PC-3 (cell line): ENCODE measurements at regions not wholly inside any gene's neighbourhood (a gene's known extent, or its start where the extent isn't known, plus 50 kb on each side); places are given as distances from the start of the nearest gene placed in this dataset.
A peak's percentile ranks its signal among the peaks of the same experiment; 100 is the strongest.

Experiments used
- ATAC-seq: fragments of 200-7000 bp; cut with Tn5 transposase; 2 replicates; pipeline ENCODE4 v1.9.1; 2020; ENCODE audit warnings: mild to moderate bottlenecking, moderate library complexity
- BruUV-seq: library from RNA; stranded (reverse); fragments of 400-500 nt; replicated peaks from 2 replicates; lab custom pipeline; 2021; lab: Mats Ljungman, UMichigan
- CTCF ChIA-PET: fragments of 300-600 bp; sonication (Branson Sonifier 250); formaldehyde crosslinking; loops from one replicate; lab custom pipeline; 2022; ENCODE audit warnings: antibody characterized with exemption; lab: Charles Lee
- POLR2A ChIA-PET: fragments of 300-600 bp; sonication (Branson Sonifier 250); formaldehyde crosslinking; loops from one replicate; lab custom pipeline; 2022; ENCODE audit warnings: antibody characterized with exemption; ENCODE audit not compliant: unreplicated experiment; lab: Charles Lee
- DNase-seq: peaks from one replicate; pipeline ENCODE4 v3.0.0-alpha.2; 2015
- H2AFZ ChIP-seq: fragments of 300-600 bp; sonication (generic); 2 replicates; pipeline ENCODE4 v1.6.0; 2016; ENCODE audit warnings: antibody characterized with exemption, low read length
- H3F3A ChIP-seq: fragments of 300-600 bp; sonication (generic); one replicate; pipeline ENCODE4 v1.6.0; 2017; ENCODE audit warnings: antibody characterized with exemption, low read length, control low read depth, mild to moderate bottlenecking; ENCODE audit not compliant: unreplicated experiment
- H3K27ac ChIP-seq: fragments of 300-600 bp; sonication (generic); 2 replicates; pipeline ENCODE4 v1.5.1; 2016; ENCODE audit warnings: mild to moderate bottlenecking, low read length
- H3K27me3 ChIP-seq: fragments of 300-600 bp; sonication (generic); 2 replicates; pipeline ENCODE4 v1.6.1; 2016; ENCODE audit warnings: low read length, mixed read lengths
- H3K36me3 ChIP-seq: fragments of 300-600 bp; sonication (generic); 2 replicates; pipeline ENCODE4 v1.6.1; 2016; ENCODE audit warnings: low read depth, mixed run types, low read length, mixed read lengths
- H3K4me1 ChIP-seq: fragments of 300-600 bp; sonication (generic); 2 replicates; pipeline ENCODE4 v1.5.1; 2016; ENCODE audit warnings: low read length; ENCODE audit not compliant: insufficient read depth
- H3K4me2 ChIP-seq: fragments of 300-600 bp; sonication (generic); 2 replicates; pipeline ENCODE4 v1.6.0; 2016; ENCODE audit warnings: low read length
- H3K4me3 ChIP-seq: fragments of 300-600 bp; sonication (generic); 2 replicates; pipeline ENCODE4 v1.5.1; 2016; ENCODE audit warnings: mild to moderate bottlenecking, low read length, mixed read lengths
- H3K79me2 ChIP-seq: fragments of 300-600 bp; sonication (generic); 2 replicates; pipeline ENCODE4 v1.6.1; 2017; ENCODE audit warnings: low read length, mixed read lengths
- H3K9ac ChIP-seq: fragments of 300-600 bp; sonication (generic); 2 replicates; pipeline ENCODE4 v1.6.0; 2016; ENCODE audit warnings: mild to moderate bottlenecking, low read length
- H3K9me2 ChIP-seq: fragments of 300-600 bp; sonication (generic); replicated peaks from 2 replicates; pipeline ENCODE4 v1.6.1; 2016; ENCODE audit warnings: mixed run types, low read length, mixed read lengths
- H3K9me3 ChIP-seq: fragments of 300-600 bp; sonication (generic); 2 replicates; pipeline ENCODE4 v1.6.1; 2016; ENCODE audit warnings: low read length, mixed read lengths
- H4K20me1 ChIP-seq: fragments of 300-600 bp; sonication (generic); 2 replicates; pipeline ENCODE4 v1.6.1; 2016; ENCODE audit warnings: low read length, mixed read lengths
- CTCF ChIP-seq: fragments of 300-600 bp; sonication (generic); conservative IDR thresholded peaks from 2 replicates; pipeline ENCODE4 v1.5.1; 2017; ENCODE audit warnings: antibody characterized with exemption, low read depth, mild to moderate bottlenecking, low read length
- EZH2 ChIP-seq: fragments of 300-600 bp; sonication (generic); IDR thresholded peaks from one replicate; pipeline ENCODE4 v1.6.1; 2017; ENCODE audit warnings: antibody characterized with exemption, mild to moderate bottlenecking, low read length; ENCODE audit not compliant: unreplicated experiment
- EZH2phosphoT487 ChIP-seq: fragments of 300-600 bp; sonication (generic); IDR thresholded peaks from 2 replicates; pipeline ENCODE4 v1.6.1; 2018; ENCODE audit warnings: mild to moderate bottlenecking, antibody characterized with exemption, low read length, borderline replicate concordance
- intact Hi-C: fragments of 100-400 bp; cut with micrococcal nuclease; formaldehyde crosslinking; loops from 2 replicates; pipeline ENCODE4 v1.9.0; 2023

GRCh38 chr4:36841583-36842326 lies 402.8 kb upstream of the NWD2 start:
- peak; percentile 2 for DNase-seq

GRCh38 chr4:36844448-36844847 lies 400.1 kb upstream of the NWD2 start:
- Histone ChIP-seq H3K4me3 (no peak overlapping the region), H3K36me3 (no peaks in the 10 kb centered on the region), H3K79me2 (no peaks in the 10 kb centered on the region), H3K9me3 (no peaks in the 10 kb centered on the region), H3K4me1 (no peaks in the 10 kb centered on the region), H3K9me2 (no peaks in the 10 kb centered on the region), H3K9ac (no peak overlapping the region), H3K27me3 (no peaks in the 10 kb centered on the region), H2AFZ (no peak overlapping the region), H3F3A (no peaks in the 10 kb centered on the region), H4K20me1 (no peaks in the 10 kb centered on the region), H3K4me2 (no peak overlapping the region), H3K27ac (no peak overlapping the region)
- ChIA-PET POLR2A (no interaction called here), CTCF (no interaction called here)
- TF ChIP-seq EZH2 (no peak), EZH2phosphoT487 (no peak), CTCF (no peak)
- ATAC-seq (no peak), DNase-seq (no peak)
- intact Hi-C loops, result no loop called here
- BruUV-seq, result no TSS peak

More at GRCh38 chr4:36841583-36842326, 402.8 kb upstream of the NWD2 start:
- no TSS peak for BruUV-seq
- ChIA-PET POLR2A (no interaction called here), CTCF (no interaction called here)
- Histone ChIP-seq H3K36me3 (no peaks in the 10 kb centered on the region), H3K9me2 (no peaks in the 10 kb centered on the region), H3K9ac (no peak overlapping the region), H3K4me2 (no peak overlapping the region), H3K79me2 (no peaks in the 10 kb centered on the region), H3K4me1 (no peaks in the 10 kb centered on the region), H3K9me3 (no peaks in the 10 kb centered on the region), H3K27me3 (no peaks in the 10 kb centered on the region), H3K4me3 (no peak overlapping the region), H3K27ac (no peak overlapping the region), H4K20me1 (no peaks in the 10 kb centered on the region), H3F3A (no peaks in the 10 kb centered on the region), H2AFZ (no peak overlapping the region)
- intact Hi-C loops, result no loop called here
- TF ChIP-seq EZH2phosphoT487, result no peak
- TF ChIP-seq EZH2, result no peak
- TF ChIP-seq CTCF, result no peak
- no peak for ATAC-seq

- Histone ChIP-seq H3K27ac (no peak overlapping the region), H3K36me3 (no peaks in the 10 kb centered on the region), H4K20me1 (no peaks in the 10 kb centered on the region), H3K27me3 (no peaks in the 10 kb centered on the region), H3K9me3 (no peaks in the 10 kb centered on the region), H3K79me2 (no peaks in the 10 kb centered on the region), H2AFZ (no peak overlapping the region), H3K9ac (no peak overlapping the region), H3K9me2 (no peaks in the 10 kb centered on the region), H3K4me3 (no peak overlapping the region), H3F3A (no peaks in the 10 kb centered on the region), H3K4me2 (no peak overlapping the region), H3K4me1 (no peaks in the 10 kb centered on the region)
- CTCF ChIA-PET, result no interaction called here
- POLR2A ChIA-PET, result no interaction called here
- no peak for DNase-seq
- TF ChIP-seq EZH2 (no peak), CTCF (no peak), EZH2phosphoT487 (no peak)
- BruUV-seq, result no TSS peak
- intact Hi-C loops, result no loop called here
- no peak for ATAC-seq
These were observed 391.7 kb upstream of the NWD2 start for GRCh38 chr4:36852856-36853255.
